ENCODE measurements at regions not wholly inside any gene's neighbourhood (a gene's known extent, or its start where the extent isn't known, plus 50 kb on each side); places are given as distances from the start of the nearest gene placed in this dataset.

DNA sequence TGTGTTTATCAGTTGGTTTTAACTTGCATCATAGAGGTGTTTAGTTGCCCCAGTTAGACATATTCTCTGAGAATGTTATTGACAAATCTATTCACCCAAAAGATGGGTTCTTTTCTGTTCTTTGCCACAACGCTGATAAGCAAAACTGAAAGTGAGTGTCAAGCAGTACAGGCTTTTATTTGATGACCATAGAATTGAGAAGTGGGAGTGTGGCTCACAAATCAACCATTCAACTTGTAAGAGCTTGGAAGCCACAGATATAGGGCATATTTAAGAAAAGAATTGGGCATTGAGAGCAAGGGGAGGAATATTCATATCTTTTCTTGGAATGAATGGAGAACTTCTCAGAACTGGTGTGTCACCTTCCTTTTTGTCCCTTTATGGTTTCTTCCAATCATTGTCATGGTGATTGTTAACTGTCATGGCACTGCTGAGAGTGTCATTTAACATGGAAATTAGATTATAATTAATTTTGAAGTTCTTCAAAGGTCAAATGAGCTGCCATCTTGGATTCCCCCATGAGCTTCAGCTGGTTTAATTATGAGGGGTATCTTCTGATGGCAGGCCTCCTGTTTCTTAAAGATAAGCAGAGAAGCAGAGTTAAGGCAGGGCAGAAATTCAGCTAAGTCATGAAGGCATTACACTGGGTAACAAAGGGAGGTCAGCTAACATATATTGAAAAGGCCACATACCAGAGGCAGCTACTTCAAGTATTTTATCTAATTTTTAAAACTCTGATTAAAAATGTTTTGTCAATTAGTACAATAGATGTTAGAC lies 254.0 kb upstream of the HTR1E start:
- Histone ChIP-seq H2BK120ac (ENCODE audit: low read depth, low read length, poor library complexity, severe bottlenecking) (no peak overlapping the region), H4K20me1 (ENCODE audit: control insufficient read depth, insufficient read depth, insufficient read length) (no peaks in the 10 kb centered on the region), H4K91ac (ENCODE audit: insufficient read length, low read depth, low read length) (no peak overlapping the region), H2AFZ (ENCODE audit: low read length) (no peak overlapping the region), H3K23ac (ENCODE audit: insufficient read length, low read depth, low read length) (no peak overlapping the region), H3K79me1 (ENCODE audit: insufficient read depth, low read depth, low read length, poor library complexity, severe bottlenecking) (no peaks in the 10 kb centered on the region), H2BK15ac (ENCODE audit: low read depth, low read length) (no peak overlapping the region), H3K4me2 (ENCODE audit: insufficient read depth, insufficient read length, low read length) (no peak overlapping the region), H3K18ac (ENCODE audit: insufficient read length, low read depth, low read length) (no peak overlapping the region), H3T11ph (ENCODE audit: low read length) (no peak overlapping the region), H3K9ac (ENCODE audit: extremely low read depth, insufficient read length, low read length) (no peak overlapping the region), H3K14ac (ENCODE audit: insufficient read depth, low read length) (no peak overlapping the region), H3K27ac (ENCODE audit: insufficient read length, low read depth, low read length) (no peak overlapping the region), H3K23me2 (ENCODE audit: insufficient read length, low read depth, low read length, poor library complexity, severe bottlenecking) (no peaks in the 10 kb centered on the region), H2AK5ac (ENCODE audit: insufficient read length, low read length) (no peak overlapping the region), H3K4me1 (ENCODE audit: insufficient read depth, low read length) (no peaks in the 10 kb centered on the region), H2BK12ac (ENCODE audit: insufficient read length, low read depth, low read length) (no peak overlapping the region), H3K56ac (ENCODE audit: insufficient read length, low read depth, low read length) (no peak overlapping the region), H3K4ac (ENCODE audit: low read depth, low read length) (no peak overlapping the region), H4K5ac (ENCODE audit: insufficient read length, low read depth, low read length) (no peak overlapping the region), H4K8ac (replicated peaks; ENCODE audit: insufficient read length, low read depth, low read length) (no peak overlapping the region), H3K79me2 (ENCODE audit: insufficient read depth, low read length) (no peaks in the 10 kb centered on the region), H2BK20ac (ENCODE audit: low read depth, low read length, poor library complexity, severe bottlenecking) (no peak overlapping the region), H2BK5ac (ENCODE audit: insufficient read length, low read length) (no peak overlapping the region), H3K27me3 (ENCODE audit: insufficient read depth, low read length) (no peaks in the 10 kb centered on the region), H3K9me3 (ENCODE audit: control insufficient read depth, low read depth, low read length) (no peaks in the 10 kb centered on the region)
- Mint-ChIP-seq H3K4me3 (no peak overlapping the region; a peak in 1 of 5 replicates), H3K36me3 (ENCODE audit: insufficient read depth in 1 of 3, low read depth in 3 of 3) (no peaks in the 10 kb centered on the region; a peak in 3 of 7 replicates), H3K4me1 (peaks cover 0 to 7% of the 10 kb centered on the region in 2 experiments; a peak in 2 of 4 replicates), H3K9me3 (peaks cover 3 to 14% of the 10 kb centered on the region in 2 experiments; a peak in 3 of 5 replicates), H3K27me3 (ENCODE audit: low read depth) (no peaks in the 10 kb centered on the region), H3K27ac (no peak overlapping the region)
- DNase-seq: no peak
- WGBS (ENCODE audit: extremely low coverage, insufficient read length, low lambda C conversion rate): no CpG with 5 or more reads among the region's 1 CpG
- TF ChIP-seq, protein P1, sequence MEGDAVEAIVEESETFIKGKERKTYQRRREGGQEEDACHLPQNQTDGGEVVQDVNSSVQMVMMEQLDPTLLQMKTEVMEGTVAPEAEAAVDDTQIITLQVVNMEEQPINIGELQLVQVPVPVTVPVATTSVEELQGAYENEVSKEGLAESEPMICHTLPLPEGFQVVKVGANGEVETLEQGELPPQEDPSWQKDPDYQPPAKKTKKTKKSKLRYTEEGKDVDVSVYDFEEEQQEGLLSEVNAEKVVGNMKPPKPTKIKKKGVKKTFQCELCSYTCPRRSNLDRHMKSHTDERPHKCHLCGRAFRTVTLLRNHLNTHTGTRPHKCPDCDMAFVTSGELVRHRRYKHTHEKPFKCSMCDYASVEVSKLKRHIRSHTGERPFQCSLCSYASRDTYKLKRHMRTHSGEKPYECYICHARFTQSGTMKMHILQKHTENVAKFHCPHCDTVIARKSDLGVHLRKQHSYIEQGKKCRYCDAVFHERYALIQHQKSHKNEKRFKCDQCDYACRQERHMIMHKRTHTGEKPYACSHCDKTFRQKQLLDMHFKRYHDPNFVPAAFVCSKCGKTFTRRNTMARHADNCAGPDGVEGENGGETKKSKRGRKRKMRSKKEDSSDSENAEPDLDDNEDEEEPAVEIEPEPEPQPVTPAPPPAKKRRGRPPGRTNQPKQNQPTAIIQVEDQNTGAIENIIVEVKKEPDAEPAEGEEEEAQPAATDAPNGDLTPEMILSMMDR (conservative IDR thresholded peaks at IDR 0.05): no peak
